WTC11 (cell line): ENCODE measurements at regions not wholly inside any gene's neighbourhood (a gene's known extent, or its start where the extent isn't known, plus 50 kb on each side); places are given as distances from the start of the nearest gene placed in this dataset.

Source experiments
- CBFB ChIP-seq: sonication (generic); formaldehyde crosslinking; IDR thresholded peaks from 2 replicates; pipeline ENCODE4 v1.8.1; 2022; ENCODE audit warnings: mild to moderate bottlenecking, low read depth, missing genetic modification reagents
- FOXJ3 ChIP-seq: sonication (generic); formaldehyde crosslinking; IDR thresholded peaks from 2 replicates; pipeline ENCODE4 v1.9.0; 2021; ENCODE audit warnings: missing genetic modification reagents, mild to moderate bottlenecking, borderline replicate concordance
- KAT7 ChIP-seq: sonication (generic); formaldehyde crosslinking; IDR thresholded peaks from 2 replicates; pipeline ENCODE4 v1.8.1; 2023; ENCODE audit warnings: missing genetic modification reagents, mild to moderate bottlenecking, borderline replicate concordance
- NR2C2 ChIP-seq: sonication (generic); formaldehyde crosslinking; IDR thresholded peaks from 2 replicates; pipeline ENCODE4 v1.8.0; 2022; ENCODE audit warnings: mild to moderate bottlenecking, missing genetic modification reagents
- SMAD3 ChIP-seq: sonication (generic); formaldehyde crosslinking; IDR thresholded peaks from 2 replicates; pipeline ENCODE4 v1.8.0; 2022; ENCODE audit warnings: missing genetic modification reagents, mild to moderate bottlenecking, borderline replicate concordance
- ZNF317 ChIP-seq: sonication (generic); formaldehyde crosslinking; IDR thresholded peaks from 2 replicates; pipeline ENCODE4 v1.8.1; 2023; ENCODE audit warnings: low read depth, mild to moderate bottlenecking, moderate library complexity, missing genetic modification reagents, borderline replicate concordance
- ZNF423 ChIP-seq: fragments of 250-450 bp; sonication (Bioruptor Pico); IDR thresholded peaks from 2 replicates; pipeline ENCODE4 v2.1.2; 2022; ENCODE audit warnings: mild to moderate bottlenecking, moderate library complexity
- TF ChIP-seq, protein P1 (sequence below): sonication (generic); formaldehyde crosslinking; conservative IDR thresholded peaks from 2 replicates; pipeline ENCODE4 v1.8.1; 2022; ENCODE audit warnings: mild to moderate bottlenecking, missing genetic modification reagents
- TF ChIP-seq, protein P2 (sequence below): fragments of 200-600 bp; IDR thresholded peaks from 2 replicates; pipeline ENCODE4 v1.8.0; 2022; ENCODE audit warnings: antibody characterized with exemption
- TF ChIP-seq, protein P3 (sequence below): sonication (generic); formaldehyde crosslinking; IDR thresholded peaks from 2 replicates; pipeline ENCODE4 v1.8.1; 2023; ENCODE audit warnings: mild to moderate bottlenecking, missing genetic modification reagents, moderate library complexity
- TF ChIP-seq, protein P4 (sequence below): sonication (generic); formaldehyde crosslinking; conservative IDR thresholded peaks from 2 replicates; pipeline ENCODE4 v1.8.1; 2023; ENCODE audit warnings: mild to moderate bottlenecking, low read depth, missing genetic modification reagents, moderate library complexity
- TF ChIP-seq, protein P5 (sequence below): sonication (generic); formaldehyde crosslinking; IDR thresholded peaks from 2 replicates; pipeline ENCODE4 v1.8.1; 2023; ENCODE audit warnings: mild to moderate bottlenecking, missing genetic modification reagents

DNA sequence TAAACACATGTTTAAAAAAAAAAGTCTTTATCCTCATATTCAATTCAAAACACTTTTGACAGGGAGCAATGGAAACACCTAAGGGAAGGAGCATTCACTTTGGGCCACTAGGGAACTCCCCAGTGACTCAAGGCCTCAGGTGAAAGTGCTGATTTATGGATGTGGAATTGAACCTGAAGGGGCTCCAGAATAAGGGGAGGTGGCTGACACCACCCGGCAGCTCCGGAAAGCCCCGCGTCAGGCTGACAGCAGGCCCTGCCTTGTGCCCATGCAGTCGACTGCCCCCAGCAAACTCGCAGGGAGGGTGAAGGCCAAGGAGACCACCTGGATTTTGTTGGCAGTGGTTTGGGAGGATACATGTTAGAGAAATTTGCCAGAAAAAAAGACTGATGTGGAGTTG, 275.3 kb upstream of the NCKAP5 start:
- TF ChIP-seq KAT7 (CRISPR knock-in tag) (no peak), ZNF423 (CRISPR knock-in tag) (no peak), SMAD3 (CRISPR knock-in tag) (no peak), ZNF317 (CRISPR knock-in tag) (no peak), FOXJ3 (CRISPR knock-in tag) (no peak), NR2C2 (CRISPR knock-in tag) (no peak), CBFB (no peak)
- TF ChIP-seq, protein P1, sequence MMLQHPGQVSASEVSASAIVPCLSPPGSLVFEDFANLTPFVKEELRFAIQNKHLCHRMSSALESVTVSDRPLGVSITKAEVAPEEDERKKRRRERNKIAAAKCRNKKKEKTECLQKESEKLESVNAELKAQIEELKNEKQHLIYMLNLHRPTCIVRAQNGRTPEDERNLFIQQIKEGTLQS (CRISPR knock-in tag) = no peak
- TF ChIP-seq, protein P2, sequence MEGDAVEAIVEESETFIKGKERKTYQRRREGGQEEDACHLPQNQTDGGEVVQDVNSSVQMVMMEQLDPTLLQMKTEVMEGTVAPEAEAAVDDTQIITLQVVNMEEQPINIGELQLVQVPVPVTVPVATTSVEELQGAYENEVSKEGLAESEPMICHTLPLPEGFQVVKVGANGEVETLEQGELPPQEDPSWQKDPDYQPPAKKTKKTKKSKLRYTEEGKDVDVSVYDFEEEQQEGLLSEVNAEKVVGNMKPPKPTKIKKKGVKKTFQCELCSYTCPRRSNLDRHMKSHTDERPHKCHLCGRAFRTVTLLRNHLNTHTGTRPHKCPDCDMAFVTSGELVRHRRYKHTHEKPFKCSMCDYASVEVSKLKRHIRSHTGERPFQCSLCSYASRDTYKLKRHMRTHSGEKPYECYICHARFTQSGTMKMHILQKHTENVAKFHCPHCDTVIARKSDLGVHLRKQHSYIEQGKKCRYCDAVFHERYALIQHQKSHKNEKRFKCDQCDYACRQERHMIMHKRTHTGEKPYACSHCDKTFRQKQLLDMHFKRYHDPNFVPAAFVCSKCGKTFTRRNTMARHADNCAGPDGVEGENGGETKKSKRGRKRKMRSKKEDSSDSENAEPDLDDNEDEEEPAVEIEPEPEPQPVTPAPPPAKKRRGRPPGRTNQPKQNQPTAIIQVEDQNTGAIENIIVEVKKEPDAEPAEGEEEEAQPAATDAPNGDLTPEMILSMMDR = no peak
- TF ChIP-seq, protein P3, sequence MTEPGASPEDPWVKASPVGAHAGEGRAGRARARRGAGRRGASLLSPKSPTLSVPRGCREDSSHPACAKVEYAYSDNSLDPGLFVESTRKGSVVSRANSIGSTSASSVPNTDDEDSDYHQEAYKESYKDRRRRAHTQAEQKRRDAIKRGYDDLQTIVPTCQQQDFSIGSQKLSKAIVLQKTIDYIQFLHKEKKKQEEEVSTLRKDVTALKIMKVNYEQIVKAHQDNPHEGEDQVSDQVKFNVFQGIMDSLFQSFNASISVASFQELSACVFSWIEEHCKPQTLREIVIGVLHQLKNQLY (CRISPR knock-in tag) = no peak
- TF ChIP-seq, protein P4, sequence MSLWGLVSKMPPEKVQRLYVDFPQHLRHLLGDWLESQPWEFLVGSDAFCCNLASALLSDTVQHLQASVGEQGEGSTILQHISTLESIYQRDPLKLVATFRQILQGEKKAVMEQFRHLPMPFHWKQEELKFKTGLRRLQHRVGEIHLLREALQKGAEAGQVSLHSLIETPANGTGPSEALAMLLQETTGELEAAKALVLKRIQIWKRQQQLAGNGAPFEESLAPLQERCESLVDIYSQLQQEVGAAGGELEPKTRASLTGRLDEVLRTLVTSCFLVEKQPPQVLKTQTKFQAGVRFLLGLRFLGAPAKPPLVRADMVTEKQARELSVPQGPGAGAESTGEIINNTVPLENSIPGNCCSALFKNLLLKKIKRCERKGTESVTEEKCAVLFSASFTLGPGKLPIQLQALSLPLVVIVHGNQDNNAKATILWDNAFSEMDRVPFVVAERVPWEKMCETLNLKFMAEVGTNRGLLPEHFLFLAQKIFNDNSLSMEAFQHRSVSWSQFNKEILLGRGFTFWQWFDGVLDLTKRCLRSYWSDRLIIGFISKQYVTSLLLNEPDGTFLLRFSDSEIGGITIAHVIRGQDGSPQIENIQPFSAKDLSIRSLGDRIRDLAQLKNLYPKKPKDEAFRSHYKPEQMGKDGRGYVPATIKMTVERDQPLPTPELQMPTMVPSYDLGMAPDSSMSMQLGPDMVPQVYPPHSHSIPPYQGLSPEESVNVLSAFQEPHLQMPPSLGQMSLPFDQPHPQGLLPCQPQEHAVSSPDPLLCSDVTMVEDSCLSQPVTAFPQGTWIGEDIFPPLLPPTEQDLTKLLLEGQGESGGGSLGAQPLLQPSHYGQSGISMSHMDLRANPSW (CRISPR knock-in tag) = no peak
- TF ChIP-seq, protein P5, sequence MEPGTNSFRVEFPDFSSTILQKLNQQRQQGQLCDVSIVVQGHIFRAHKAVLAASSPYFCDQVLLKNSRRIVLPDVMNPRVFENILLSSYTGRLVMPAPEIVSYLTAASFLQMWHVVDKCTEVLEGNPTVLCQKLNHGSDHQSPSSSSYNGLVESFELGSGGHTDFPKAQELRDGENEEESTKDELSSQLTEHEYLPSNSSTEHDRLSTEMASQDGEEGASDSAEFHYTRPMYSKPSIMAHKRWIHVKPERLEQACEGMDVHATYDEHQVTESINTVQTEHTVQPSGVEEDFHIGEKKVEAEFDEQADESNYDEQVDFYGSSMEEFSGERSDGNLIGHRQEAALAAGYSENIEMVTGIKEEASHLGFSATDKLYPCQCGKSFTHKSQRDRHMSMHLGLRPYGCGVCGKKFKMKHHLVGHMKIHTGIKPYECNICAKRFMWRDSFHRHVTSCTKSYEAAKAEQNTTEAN = no peak
